Right lobe of liver (tissue), 6 donors: ENCODE measurements at regions not wholly inside any gene's neighbourhood (a gene's known extent, or its start where the extent isn't known, plus 50 kb on each side); places are given as distances from the start of the nearest gene placed in this dataset.

Experiments
- ATAC-seq, 4 donors: fragments of 200-7000 bp; cut with Tn5 transposase; one replicate each; pipeline ENCODE4 v1.9.1; 2020; ENCODE audit warnings: mild to moderate bottlenecking in 4 of 4, moderate library complexity in 4 of 4
- DNase-seq, 3 donors: peaks; one replicate each; pipeline ENCODE4 v3.0.0-alpha.2; 2020
- H3K27ac ChIP-seq, 3 donors: fragments of 200-600 bp; one replicate each; pipeline ENCODE4 v1.8.0; 2022
- H3K27me3 ChIP-seq, 2 donors: fragments of 200-600 bp; one replicate each; pipeline ENCODE4 v1.8.0; 2022
- H3K36me3 ChIP-seq, 4 donors: fragments of 200-600 bp; sonication (generic) in 1 of 4; one replicate each; pipeline versions ENCODE4 v1.5.1 to v1.8.0; 2017 to 2022; ENCODE audit warnings: control low read depth in 1 of 4
- H3K4me1 ChIP-seq, 4 donors: fragments of 200-600 bp; sonication (generic) in 1 of 4; one replicate each; pipeline versions ENCODE4 v1.5.1 to v1.8.0; 2017 to 2022; ENCODE audit warnings: control low read depth in 1 of 4
- H3K4me3 ChIP-seq, 3 donors: fragments of 200-600 bp; one replicate each; pipeline ENCODE4 v1.8.0; 2022
- H3K9me3 ChIP-seq, 4 donors: fragments of 200-600 bp; sonication (generic) in 1 of 4; one replicate each; pipeline versions ENCODE4 v1.5.1 to v1.8.0; 2017 to 2022; ENCODE audit warnings: control low read depth in 1 of 4
- POLR2A ChIP-seq: fragments of 450-650 bp; IDR thresholded peaks from one replicate; pipeline ENCODE4 v1.6.1; 2017; ENCODE audit warnings: antibody characterized with exemption, mild to moderate bottlenecking
- WGBS: methylation state at CpG from one replicate; pipeline ENCODE4 v1.1.6; 2018; ENCODE audit warnings: low coverage, low lambda C conversion rate; ENCODE audit not compliant: insufficient coverage; ENCODE audit errors: missing lambda C conversion rate; 5-methylcytosine and 5-hydroxymethylcytosine counted together
- intact Hi-C, 2 donors: fragments of 100-400 bp; cut with DNase I; formaldehyde crosslinking; loops; one replicate each; pipeline versions ENCODE4 v1.11.2 to v1.14.1; 2022
- TF ChIP-seq, protein P1 (sequence below), 4 donors: fragments of 200-600 bp in 3 of 4; fragments of 450-650 bp in 1 of 4; IDR thresholded peaks; one replicate each; pipeline versions ENCODE4 v1.5.1 to v1.8.0; 2016 to 2022; ENCODE audit warnings: antibody characterized with exemption in 4 of 4, mild to moderate bottlenecking in 2 of 4
- donor health status: DM: no; HTN: yes; CAD: no.
- donor health status: DM: no; HTN: no; CAD: no.
- donor health status: DM: no; HTN: no; CAD: no.
- donor health status: DM: no; HTN: yes; CAD: no.
- donor health status: DM: no; HTN: yes; CAD: no.

DNA sequence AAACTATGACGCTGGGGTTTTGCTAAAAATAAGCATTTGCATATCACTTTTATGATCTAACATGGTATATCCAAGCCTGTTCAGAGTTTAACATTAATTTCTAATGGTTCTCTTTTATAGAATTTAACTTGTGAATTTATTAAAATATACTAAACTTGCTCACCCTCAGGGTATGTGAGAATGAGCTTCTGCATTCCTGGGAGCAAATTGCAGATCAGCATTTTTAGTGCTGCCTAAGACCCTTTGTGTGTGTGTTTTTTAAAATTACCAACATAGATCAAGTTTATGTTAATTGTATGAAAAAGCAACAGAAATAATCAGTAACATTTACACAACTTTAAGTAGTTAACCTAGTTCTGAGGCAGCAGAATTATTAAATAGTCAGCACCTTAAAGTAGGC lies 218.0 kb upstream of the AGA start:
- Histone ChIP-seq H3K4me1 (no peaks in the 10 kb centered on the region), H3K4me3 (no peak overlapping the region), H3K9me3 (no peaks in the 10 kb centered on the region), H3K36me3 (no peaks in the 10 kb centered on the region), H3K27me3 (no peaks in the 10 kb centered on the region), H3K27ac (no peak overlapping the region)
- WGBS: 59% methylated on average over 1 of the region's 1 CpG
- ATAC-seq (no peak), DNase-seq (no peak)
- intact Hi-C loops: no loop called here
- TF ChIP-seq, protein P1, sequence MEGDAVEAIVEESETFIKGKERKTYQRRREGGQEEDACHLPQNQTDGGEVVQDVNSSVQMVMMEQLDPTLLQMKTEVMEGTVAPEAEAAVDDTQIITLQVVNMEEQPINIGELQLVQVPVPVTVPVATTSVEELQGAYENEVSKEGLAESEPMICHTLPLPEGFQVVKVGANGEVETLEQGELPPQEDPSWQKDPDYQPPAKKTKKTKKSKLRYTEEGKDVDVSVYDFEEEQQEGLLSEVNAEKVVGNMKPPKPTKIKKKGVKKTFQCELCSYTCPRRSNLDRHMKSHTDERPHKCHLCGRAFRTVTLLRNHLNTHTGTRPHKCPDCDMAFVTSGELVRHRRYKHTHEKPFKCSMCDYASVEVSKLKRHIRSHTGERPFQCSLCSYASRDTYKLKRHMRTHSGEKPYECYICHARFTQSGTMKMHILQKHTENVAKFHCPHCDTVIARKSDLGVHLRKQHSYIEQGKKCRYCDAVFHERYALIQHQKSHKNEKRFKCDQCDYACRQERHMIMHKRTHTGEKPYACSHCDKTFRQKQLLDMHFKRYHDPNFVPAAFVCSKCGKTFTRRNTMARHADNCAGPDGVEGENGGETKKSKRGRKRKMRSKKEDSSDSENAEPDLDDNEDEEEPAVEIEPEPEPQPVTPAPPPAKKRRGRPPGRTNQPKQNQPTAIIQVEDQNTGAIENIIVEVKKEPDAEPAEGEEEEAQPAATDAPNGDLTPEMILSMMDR (IDR thresholded peaks at IDR 0.05): no peak
- no peak for TF ChIP-seq POLR2A

DNA sequence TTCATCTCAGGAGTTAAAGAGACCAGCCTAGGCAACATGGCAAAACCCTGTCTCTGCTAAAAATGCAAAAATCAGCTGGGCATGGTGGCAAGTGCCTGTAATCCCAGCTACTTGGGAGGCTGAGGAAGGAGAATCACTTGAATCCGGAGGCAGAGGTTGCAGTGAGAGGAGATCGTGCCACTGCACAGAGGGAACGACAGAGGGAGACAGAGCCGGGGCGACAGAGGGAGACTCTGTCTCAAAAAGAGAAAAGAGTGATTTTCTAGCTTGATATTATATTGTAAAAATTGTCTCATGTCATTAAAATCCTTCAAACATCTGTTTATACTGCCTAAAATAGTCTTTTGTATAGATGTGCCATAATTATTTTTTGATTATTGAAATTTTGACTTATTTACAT lies 225.4 kb upstream of the AGA start:
- Histone ChIP-seq H3K9me3 (no peaks in the 10 kb centered on the region), H3K4me3 (no peak overlapping the region), H3K27me3 (no peaks in the 10 kb centered on the region), H3K4me1 (no peaks in the 10 kb centered on the region), H3K36me3 (no peaks in the 10 kb centered on the region), H3K27ac (no peak overlapping the region)
- intact Hi-C loops: no loop called here
- peak in 1 of 4 donors; percentile 41 for ATAC-seq
- no peak for TF ChIP-seq POLR2A
- TF ChIP-seq, protein P1 (IDR thresholded peaks at IDR 0.05): peak; percentile 16 to 39 (median 36)
- no peak for DNase-seq
- WGBS: 53% methylated on average over 4 of the region's 5 CpGs

DNA sequence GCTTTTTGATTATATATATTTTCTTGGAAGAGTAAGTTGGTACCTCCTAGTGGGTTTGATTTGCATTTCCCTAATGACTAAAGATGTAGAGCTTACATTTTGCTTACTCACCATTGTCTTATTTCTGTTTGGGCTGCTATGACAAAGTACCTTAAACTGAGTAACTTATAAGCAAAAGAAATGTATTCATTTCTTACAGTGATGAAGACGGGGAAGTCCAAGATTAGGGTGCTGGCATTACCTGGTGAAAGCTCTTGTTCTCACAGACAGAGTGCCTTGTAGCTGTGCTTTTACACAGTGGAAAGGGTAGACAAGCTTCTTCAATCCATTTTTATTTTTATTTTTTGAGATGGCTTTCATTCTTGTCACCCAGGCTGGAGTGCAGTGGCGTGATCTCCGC lies 229.2 kb upstream of the AGA start:
- DNase-seq: no peak
- H3K4me1 ChIP-seq: no peaks in the 10 kb centered on the region
- no peaks in the 10 kb centered on the region for H3K9me3 ChIP-seq
- 88% methylated on average over 3 of the region's 3 CpGs for WGBS
- H3K27me3 ChIP-seq: no peaks in the 10 kb centered on the region
- no peak for TF ChIP-seq POLR2A
- TF ChIP-seq, protein P1 (IDR thresholded peaks at IDR 0.05): no peak
- intact Hi-C loops: no loop called here
- H3K36me3 ChIP-seq: no peaks in the 10 kb centered on the region
- H3K4me3 ChIP-seq: no peak overlapping the region
- no peak for ATAC-seq
- no peak overlapping the region for H3K27ac ChIP-seq

DNA sequence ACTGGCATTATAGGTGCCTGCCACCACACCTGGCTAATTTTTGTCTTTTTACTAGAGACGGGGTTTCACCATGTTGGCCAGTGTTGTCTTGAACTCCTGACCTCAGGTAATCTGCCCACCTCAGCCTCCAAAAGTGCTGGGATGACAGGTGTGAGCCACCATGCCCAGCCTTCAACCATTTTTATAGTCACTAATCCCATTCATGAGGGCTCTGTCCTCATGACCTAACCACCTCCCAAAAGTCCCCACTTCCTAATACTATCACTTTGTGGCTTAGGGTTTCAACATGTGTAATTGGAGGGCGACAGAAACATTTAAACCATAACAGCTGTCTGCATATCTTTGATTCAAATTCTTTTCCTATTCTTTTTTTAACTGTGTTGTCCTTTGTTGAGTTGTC lies 229.6 kb upstream of the AGA start:
- DNase-seq (no peak), ATAC-seq (no peak)
- intact Hi-C loops: no loop called here
- H3K27me3 ChIP-seq: no peaks in the 10 kb centered on the region
- H3K4me1 ChIP-seq: no peaks in the 10 kb centered on the region
- TF ChIP-seq POLR2A: no peak
- TF ChIP-seq, protein P1 (IDR thresholded peaks at IDR 0.05): no peak
- H3K27ac ChIP-seq: no peak overlapping the region
- 64% methylated on average over 2 of the region's 2 CpGs for WGBS
- no peaks in the 10 kb centered on the region for H3K36me3 ChIP-seq
- H3K4me3 ChIP-seq: no peak overlapping the region
- no peaks in the 10 kb centered on the region for H3K9me3 ChIP-seq

DNA sequence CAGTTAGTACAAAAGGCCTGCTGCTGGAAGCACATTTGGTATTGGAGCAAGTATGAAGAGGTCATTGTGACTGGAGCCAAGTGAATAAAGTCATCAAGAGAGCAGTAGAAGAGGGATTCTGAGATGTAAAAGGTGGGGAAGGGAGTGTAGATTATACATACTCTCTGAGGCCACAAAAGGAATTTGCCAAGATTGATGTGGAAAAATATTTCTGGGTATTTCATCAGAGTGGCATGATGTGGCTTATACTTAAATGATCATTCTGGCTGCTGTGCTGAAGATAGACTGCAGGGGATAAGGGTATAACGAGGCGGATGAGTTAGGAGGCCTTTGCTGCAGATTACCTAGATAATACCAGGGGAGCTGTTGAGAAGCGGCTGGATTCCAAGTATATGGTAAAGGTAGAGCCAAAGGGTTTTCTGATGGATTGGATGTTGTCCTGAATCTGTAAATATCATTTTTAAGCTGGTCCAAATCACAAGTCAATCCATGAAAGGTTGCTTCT lies 231.8 kb upstream of the AGA start:
- no peaks in the 10 kb centered on the region for H3K4me1 ChIP-seq
- TF ChIP-seq, protein P1 (IDR thresholded peaks at IDR 0.05): no peak
- TF ChIP-seq POLR2A: no peak
- ATAC-seq (no peak), DNase-seq (no peak)
- H3K36me3 ChIP-seq: no peaks in the 10 kb centered on the region
- H3K27me3 ChIP-seq: no peaks in the 10 kb centered on the region
- intact Hi-C loops: no loop called here
- no peak overlapping the region for H3K4me3 ChIP-seq
- no peaks in the 10 kb centered on the region for H3K9me3 ChIP-seq
- 74% methylated on average over 3 of the region's 3 CpGs for WGBS
- no peak overlapping the region for H3K27ac ChIP-seq
